Parathyroid adenoma (tissue), 2 donors: ENCODE measurements at regions not wholly inside any gene's neighbourhood (a gene's known extent, or its start where the extent isn't known, plus 50 kb on each side); places are given as distances from the start of the nearest gene placed in this dataset.

ENCODE experiments used
- H2AFZ ChIP-seq: fragments of 300-600 bp; sonication (generic); one replicate; pipeline ENCODE4 v1.7.0; 2017; ENCODE audit warnings: antibody characterized with exemption, mild to moderate bottlenecking
- H3K27ac ChIP-seq: fragments of 300-600 bp; sonication (generic); one replicate; pipeline ENCODE4 v1.7.0; 2017
- H3K27me3 ChIP-seq: fragments of 300-600 bp; sonication (generic); one replicate; pipeline ENCODE4 v1.7.0; 2017; ENCODE audit warnings: low read length; ENCODE audit not compliant: control insufficient read depth, insufficient read depth
- H3K36me3 ChIP-seq: fragments of 300-600 bp; sonication (generic); one replicate; pipeline ENCODE4 v1.7.0; 2017; ENCODE audit warnings: low read length; ENCODE audit not compliant: control insufficient read depth, insufficient read depth
- H3K4me1 ChIP-seq: fragments of 300-600 bp; sonication (generic); one replicate; pipeline ENCODE4 v1.7.0; 2017; ENCODE audit warnings: control low read depth
- H3K4me2 ChIP-seq: fragments of 300-600 bp; sonication (generic); one replicate; pipeline ENCODE4 v1.7.0; 2017; ENCODE audit warnings: low read length
- H3K4me3 ChIP-seq: fragments of 300-600 bp; sonication (generic); one replicate; pipeline ENCODE4 v1.7.0; 2017; ENCODE audit warnings: low read depth, low read length
- H3K79me2 ChIP-seq: fragments of 300-600 bp; sonication (generic); one replicate; pipeline ENCODE4 v1.7.0; 2017; ENCODE audit warnings: control low read depth
- H3K9ac ChIP-seq: fragments of 300-600 bp; sonication (generic); one replicate; pipeline ENCODE4 v1.7.0; 2017; ENCODE audit warnings: mild to moderate bottlenecking
- H3K9me3 ChIP-seq: fragments of 300-600 bp; sonication (generic); one replicate; pipeline ENCODE4 v1.7.0; 2017; ENCODE audit warnings: low read length; ENCODE audit not compliant: control insufficient read depth
- CTCF ChIP-seq: fragments of 300-600 bp; sonication (generic); IDR thresholded peaks from one replicate; pipeline ENCODE4 v1.7.0; 2017; ENCODE audit warnings: antibody characterized with exemption, mild to moderate bottlenecking
- donor health status: primary hyperparathyroidism.

GRCh38 chr5:2491846-2492245 lies 259.6 kb downstream of the IRX2 start:
- TF ChIP-seq CTCF = no peak
- Histone ChIP-seq H3K36me3 (no peaks in the 10 kb centered on the region), H3K9ac (no peak overlapping the region), H3K79me2 (no peaks in the 10 kb centered on the region), H3K4me2 (no peak overlapping the region), H3K4me3 (no peak overlapping the region), H3K9me3 (no peaks in the 10 kb centered on the region), H2AFZ (no peak overlapping the region), H3K4me1 (no peaks in the 10 kb centered on the region), H3K27ac (no peak overlapping the region), H3K27me3 (no peaks in the 10 kb centered on the region)

GRCh38 chr5:2489306-2489705 lies 262.2 kb downstream of the IRX2 start:
- no peak for TF ChIP-seq CTCF
- no peaks in the 10 kb centered on the region for H3K36me3 ChIP-seq
- H3K9me3 ChIP-seq = no peaks in the 10 kb centered on the region
- H3K4me3 ChIP-seq = no peak overlapping the region
- H3K79me2 ChIP-seq = no peaks in the 10 kb centered on the region
- H2AFZ ChIP-seq = no peak overlapping the region
- H3K4me1 ChIP-seq = no peaks in the 10 kb centered on the region
- no peak overlapping the region for H3K9ac ChIP-seq
- no peaks in the 10 kb centered on the region for H3K27me3 ChIP-seq
- no peak overlapping the region for H3K4me2 ChIP-seq
- H3K27ac ChIP-seq = no peak overlapping the region

GRCh38 chr5:2488593-2488992 lies 262.9 kb downstream of the IRX2 start:
- TF ChIP-seq CTCF = no peak
- H3K36me3 ChIP-seq = no peaks in the 10 kb centered on the region
- H3K9ac ChIP-seq = no peak overlapping the region
- no peaks in the 10 kb centered on the region for H3K27me3 ChIP-seq
- no peaks in the 10 kb centered on the region for H3K9me3 ChIP-seq
- H3K79me2 ChIP-seq = no peaks in the 10 kb centered on the region
- no peaks in the 10 kb centered on the region for H3K4me1 ChIP-seq
- no peak overlapping the region for H3K4me3 ChIP-seq
- H2AFZ ChIP-seq = no peak overlapping the region
- H3K27ac ChIP-seq = no peak overlapping the region
- H3K4me2 ChIP-seq = no peak overlapping the region

- no peaks in the 10 kb centered on the region for H3K79me2 ChIP-seq
- H3K9ac ChIP-seq = no peak overlapping the region
- TF ChIP-seq CTCF = no peak
- H3K36me3 ChIP-seq = no peaks in the 10 kb centered on the region
- no peak overlapping the region for H3K4me2 ChIP-seq
- no peaks in the 10 kb centered on the region for H3K27me3 ChIP-seq
- H3K4me1 ChIP-seq = no peaks in the 10 kb centered on the region
- no peak overlapping the region for H2AFZ ChIP-seq
- no peak overlapping the region for H3K4me3 ChIP-seq
- H3K27ac ChIP-seq = no peak overlapping the region
- H3K9me3 ChIP-seq = no peaks in the 10 kb centered on the region
These were observed 264.2 kb downstream of the IRX2 start for GRCh38 chr5:2487152-2487763.

- TF ChIP-seq CTCF = no peak
These were observed 265.1 kb downstream of the IRX2 start for GRCh38 chr5:2486373-2486772.

More at GRCh38 chr5:2486373-2486772, 265.1 kb downstream of the IRX2 start:
- H3K4me2 ChIP-seq = no peak overlapping the region
- no peak overlapping the region for H3K27ac ChIP-seq
- H3K4me3 ChIP-seq = no peak overlapping the region
- H3K27me3 ChIP-seq = no peaks in the 10 kb centered on the region
- no peak overlapping the region for H3K9ac ChIP-seq
- H3K79me2 ChIP-seq = no peaks in the 10 kb centered on the region
- no peaks in the 10 kb centered on the region for H3K36me3 ChIP-seq
- H3K4me1 ChIP-seq = no peaks in the 10 kb centered on the region
- no peak overlapping the region for H2AFZ ChIP-seq
- no peaks in the 10 kb centered on the region for H3K9me3 ChIP-seq
